Mammary epithelial cell (primary cell): ENCODE measurements at regions not wholly inside any gene's neighbourhood (a gene's known extent, or its start where the extent isn't known, plus 50 kb on each side); places are given as distances from the start of the nearest gene placed in this dataset.

Experiments used
- EZH2 ChIP-seq: IDR thresholded peaks from 2 replicates; pipeline ENCODE4 v1.6.1; 2012; ENCODE audit warnings: low read length, inconsistent platforms, borderline replicate concordance
- TF ChIP-seq, protein P1 (sequence below), 2 donors: IDR thresholded peaks in 1 of 2; conservative IDR thresholded peaks in 1 of 2; 2 replicates each; pipeline ENCODE4 v1.5.1; 2011 to 2012; ENCODE audit warnings: inconsistent platforms in 2 of 2, low read length in 2 of 2, mild to moderate bottlenecking in 2 of 2, control low read depth in 1 of 2, low read depth in 1 of 2; ENCODE audit not compliant: insufficient read depth in 1 of 2; ENCODE audit errors: extremely low read depth in 1 of 2

DNA sequence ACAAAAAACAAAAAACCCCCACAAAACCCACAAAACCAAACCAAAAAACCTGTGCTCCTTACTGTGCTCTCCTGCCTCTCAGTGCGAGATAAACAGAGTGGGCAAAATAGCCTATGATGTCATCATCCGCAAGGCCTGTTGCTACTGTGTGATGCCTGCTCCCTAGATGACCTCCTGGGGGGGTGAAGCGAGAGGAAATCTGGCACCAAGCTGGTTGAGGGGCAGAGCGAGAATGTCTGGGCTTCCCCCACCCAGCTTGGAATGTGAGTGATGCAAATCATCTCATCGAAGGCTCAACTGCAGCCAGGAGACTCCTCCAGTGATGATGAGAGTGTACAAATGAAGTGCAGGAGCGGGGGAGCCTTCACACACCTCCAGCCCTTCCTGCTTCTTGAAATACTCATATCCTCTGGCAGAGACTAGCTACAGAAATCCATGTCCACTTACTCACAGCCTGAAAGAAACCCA, 57.7 kb upstream of the MAP4K3 start:
- TF ChIP-seq, protein P1, sequence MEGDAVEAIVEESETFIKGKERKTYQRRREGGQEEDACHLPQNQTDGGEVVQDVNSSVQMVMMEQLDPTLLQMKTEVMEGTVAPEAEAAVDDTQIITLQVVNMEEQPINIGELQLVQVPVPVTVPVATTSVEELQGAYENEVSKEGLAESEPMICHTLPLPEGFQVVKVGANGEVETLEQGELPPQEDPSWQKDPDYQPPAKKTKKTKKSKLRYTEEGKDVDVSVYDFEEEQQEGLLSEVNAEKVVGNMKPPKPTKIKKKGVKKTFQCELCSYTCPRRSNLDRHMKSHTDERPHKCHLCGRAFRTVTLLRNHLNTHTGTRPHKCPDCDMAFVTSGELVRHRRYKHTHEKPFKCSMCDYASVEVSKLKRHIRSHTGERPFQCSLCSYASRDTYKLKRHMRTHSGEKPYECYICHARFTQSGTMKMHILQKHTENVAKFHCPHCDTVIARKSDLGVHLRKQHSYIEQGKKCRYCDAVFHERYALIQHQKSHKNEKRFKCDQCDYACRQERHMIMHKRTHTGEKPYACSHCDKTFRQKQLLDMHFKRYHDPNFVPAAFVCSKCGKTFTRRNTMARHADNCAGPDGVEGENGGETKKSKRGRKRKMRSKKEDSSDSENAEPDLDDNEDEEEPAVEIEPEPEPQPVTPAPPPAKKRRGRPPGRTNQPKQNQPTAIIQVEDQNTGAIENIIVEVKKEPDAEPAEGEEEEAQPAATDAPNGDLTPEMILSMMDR (conservative IDR thresholded peaks at IDR 0.05 in 1 of 2, IDR thresholded peaks at IDR 0.05 in 1 of 2; ENCODE audit: extremely low read depth in 1 of 2, insufficient read depth in 1 of 2, low read depth in 1 of 2, low read length in 2 of 2): no peak
- TF ChIP-seq EZH2: no peak
